ENCODE measurements at regions not wholly inside any gene's neighbourhood (a gene's known extent, or its start where the extent isn't known, plus 50 kb on each side); places are given as distances from the start of the nearest gene placed in this dataset.

- no peak overlapping the region for H3K27ac Mint-ChIP-seq
- no peak for TF ChIP-seq CTCF (IDR thresholded peaks at IDR 0.05; ENCODE audit: unreplicated experiment)
- no peaks in the 10 kb centered on the region for H3K4me1 Mint-ChIP-seq
- H3K4me3 Mint-ChIP-seq: no peak overlapping the region
- no peaks in the 10 kb centered on the region for H3K27me3 Mint-ChIP-seq (ENCODE audit: low read depth)
- no peaks in the 10 kb centered on the region for H3K36me3 Mint-ChIP-seq
- peaks cover 3% of the 10 kb centered on the region for H3K9me3 Mint-ChIP-seq
- DNase-seq (ENCODE audit: low spot score in 2 of 2, unreplicated experiment in 2 of 2): no peak
Measured at GRCh38 chr2:9780368-9781130, 62.7 kb upstream of the TAF1B start.

- Mint-ChIP-seq H3K36me3 (no peaks in the 10 kb centered on the region), H3K4me3 (no peak overlapping the region), H3K4me1 (no peaks in the 10 kb centered on the region), H3K27me3 (ENCODE audit: low read depth) (no peaks in the 10 kb centered on the region), H3K27ac (no peak overlapping the region), H3K9me3 (peaks cover 3% of the 10 kb centered on the region)
- DNase-seq (ENCODE audit: low spot score in 2 of 2, unreplicated experiment in 2 of 2): no peak
- TF ChIP-seq CTCF (IDR thresholded peaks at IDR 0.05; ENCODE audit: unreplicated experiment): no peak
Measured at GRCh38 chr2:9781252-9781651, 62.0 kb upstream of the TAF1B start.

- DNase-seq (ENCODE audit: low spot score in 2 of 2, unreplicated experiment in 2 of 2): no peak
- Mint-ChIP-seq H3K9me3 (no peaks in the 10 kb centered on the region), H3K4me1 (no peaks in the 10 kb centered on the region), H3K27me3 (ENCODE audit: low read depth) (no peaks in the 10 kb centered on the region), H3K27ac (no peak overlapping the region), H3K4me3 (no peak overlapping the region), H3K36me3 (no peaks in the 10 kb centered on the region)
- TF ChIP-seq CTCF (IDR thresholded peaks at IDR 0.05; ENCODE audit: unreplicated experiment): no peak
Measured at GRCh38 chr2:9782197-9782719, 61.0 kb upstream of the TAF1B start.

GRCh38 chr2:9789371-9789770, 53.9 kb upstream of the TAF1B start:
- no peak for TF ChIP-seq CTCF (IDR thresholded peaks at IDR 0.05; ENCODE audit: unreplicated experiment)
- Mint-ChIP-seq H3K27me3 (ENCODE audit: low read depth) (peaks cover 2% of the 10 kb centered on the region), H3K4me3 (no peak overlapping the region), H3K27ac (no peak overlapping the region), H3K4me1 (no peaks in the 10 kb centered on the region), H3K36me3 (no peaks in the 10 kb centered on the region), H3K9me3 (no peaks in the 10 kb centered on the region)
- DNase-seq (ENCODE audit: low spot score in 2 of 2, unreplicated experiment in 2 of 2): no peak

GRCh38 chr2:9790702-9791225, 52.5 kb upstream of the TAF1B start:
- H3K36me3 Mint-ChIP-seq: no peaks in the 10 kb centered on the region
- H3K9me3 Mint-ChIP-seq: no peaks in the 10 kb centered on the region
- DNase-seq (ENCODE audit: low spot score in 2 of 2, unreplicated experiment in 2 of 2): no peak
- no peak overlapping the region for H3K4me3 Mint-ChIP-seq
- H3K27ac Mint-ChIP-seq: no peak overlapping the region
- no peak for TF ChIP-seq CTCF (IDR thresholded peaks at IDR 0.05; ENCODE audit: unreplicated experiment)
- H3K4me1 Mint-ChIP-seq: no peaks in the 10 kb centered on the region
- H3K27me3 Mint-ChIP-seq (ENCODE audit: low read depth): peaks cover 2% of the 10 kb centered on the region
